ENCODE measurements at regions not wholly inside any gene's neighbourhood (a gene's known extent, or its start where the extent isn't known, plus 50 kb on each side); places are given as distances from the start of the nearest gene placed in this dataset.

GRCh38 chr9:80692751-80693150, 996.6 kb downstream of the TLE1 start:
- no peak for TF ChIP-seq CTCF (conservative IDR thresholded peaks at IDR 0.05 in 1 of 2, IDR thresholded peaks at IDR 0.05 in 1 of 2; ENCODE audit: extremely low read depth in 1 of 2, insufficient read depth in 1 of 2, low read depth in 1 of 2, low read length in 2 of 2)
- TF ChIP-seq EZH2 (IDR thresholded peaks at IDR 0.05; ENCODE audit: borderline replicate concordance, low read length), result no peak

Data from mammary epithelial cell (primary cell).